MM.1S (cell line): ENCODE measurements at regions not wholly inside any gene's neighbourhood (a gene's known extent, or its start where the extent isn't known, plus 50 kb on each side); places are given as distances from the start of the nearest gene placed in this dataset.

Experiments used
- DNase-seq: peaks from one replicate; pipeline ENCODE4 v3.0.0-alpha.2; 2015
- H2AFZ ChIP-seq: fragments of 300-600 bp; sonication (generic); 2 replicates; pipeline ENCODE4 v1.6.0; 2016; ENCODE audit warnings: antibody characterized with exemption, low read length
- H3F3A ChIP-seq: fragments of 300-600 bp; sonication (generic); 2 replicates; pipeline ENCODE4 v1.6.1; 2016; ENCODE audit warnings: mild to moderate bottlenecking, antibody characterized with exemption, low read length, moderate library complexity, mixed read lengths; ENCODE audit not compliant: insufficient read depth
- H3K27ac ChIP-seq: fragments of 300-600 bp; sonication (generic); 2 replicates; pipeline ENCODE4 v1.5.1; 2016; ENCODE audit warnings: mild to moderate bottlenecking, low read length
- H3K27me3 ChIP-seq: fragments of 300-600 bp; sonication (generic); replicated peaks from 2 replicates; pipeline ENCODE4 v1.6.0; 2016; ENCODE audit warnings: low read length; ENCODE audit not compliant: insufficient read depth
- H3K36me3 ChIP-seq: fragments of 300-600 bp; sonication (generic); replicated peaks from 2 replicates; pipeline ENCODE4 v1.6.1; 2016; ENCODE audit warnings: mild to moderate bottlenecking, low read length, mixed read lengths; ENCODE audit not compliant: insufficient read depth
- H3K4me1 ChIP-seq: fragments of 300-600 bp; sonication (generic); 2 replicates; pipeline ENCODE4 v1.6.1; 2016; ENCODE audit warnings: low read length, mixed read lengths
- H3K4me2 ChIP-seq: fragments of 300-600 bp; sonication (generic); 2 replicates; pipeline ENCODE4 v1.6.0; 2016; ENCODE audit warnings: low read depth, low read length
- H3K4me3 ChIP-seq: fragments of 300-600 bp; sonication (generic); 2 replicates; pipeline ENCODE4 v1.5.1; 2016; ENCODE audit warnings: low read length, mixed read lengths
- H3K79me2 ChIP-seq: fragments of 300-600 bp; sonication (generic); 2 replicates; pipeline ENCODE4 v1.6.1; 2016; ENCODE audit warnings: mixed run types, low read length, mixed read lengths
- H3K9ac ChIP-seq: fragments of 300-600 bp; sonication (generic); 2 replicates; pipeline ENCODE4 v1.6.1; 2016; ENCODE audit warnings: low read length, mixed read lengths
- H3K9me2 ChIP-seq: fragments of 300-600 bp; sonication (generic); replicated peaks from 2 replicates; pipeline ENCODE4 v1.6.1; 2016; ENCODE audit warnings: mild to moderate bottlenecking, low read length, mixed read lengths; ENCODE audit not compliant: insufficient read depth
- H3K9me3 ChIP-seq: fragments of 300-600 bp; sonication (generic); replicated peaks from 2 replicates; pipeline ENCODE4 v1.6.1; 2016; ENCODE audit warnings: mild to moderate bottlenecking, low read length, mixed read lengths; ENCODE audit not compliant: insufficient read depth
- H4K20me1 ChIP-seq: fragments of 300-600 bp; sonication (generic); 2 replicates; pipeline ENCODE4 v1.6.1; 2016; ENCODE audit warnings: mild to moderate bottlenecking, low read length, moderate library complexity, mixed read lengths; ENCODE audit not compliant: insufficient read depth
- CTCF ChIP-seq: fragments of 300-600 bp; sonication (generic); IDR thresholded peaks from 2 replicates; pipeline ENCODE4 v1.5.1; 2016; ENCODE audit warnings: antibody characterized with exemption, low read length, mixed read lengths
- EZH2 ChIP-seq: fragments of 300-600 bp; sonication (generic); optimal IDR thresholded peaks from 2 replicates; pipeline ENCODE3; 2017; ENCODE audit warnings: low read depth, mild to moderate bottlenecking, antibody characterized with exemption, low read length, mixed read lengths
- EZH2phosphoT487 ChIP-seq: fragments of 300-600 bp; sonication (generic); IDR thresholded peaks from 2 replicates; pipeline ENCODE4 v1.6.1; 2018; ENCODE audit warnings: antibody characterized with exemption, low read length

GRCh38 chr7:152969839-152970238 lies 210.3 kb downstream of the ACTR3B start:
- H3K4me2 ChIP-seq: no peak overlapping the region
- no peak overlapping the region for H3K27ac ChIP-seq
- no peaks in the 10 kb centered on the region for H3K4me1 ChIP-seq
- no peak for DNase-seq
- no peaks in the 10 kb centered on the region for H3K27me3 ChIP-seq
- no peak overlapping the region for H3K9ac ChIP-seq
- H3K9me3 ChIP-seq: no peaks in the 10 kb centered on the region
- no peaks in the 10 kb centered on the region for H4K20me1 ChIP-seq
- H3K9me2 ChIP-seq: no peaks in the 10 kb centered on the region
- H3K36me3 ChIP-seq: no peaks in the 10 kb centered on the region
- TF ChIP-seq CTCF (no peak), EZH2phosphoT487 (no peak), EZH2 (no peak)
- H3K79me2 ChIP-seq: no peaks in the 10 kb centered on the region
- H3F3A ChIP-seq: no peaks in the 10 kb centered on the region
- no peak overlapping the region for H2AFZ ChIP-seq
- H3K4me3 ChIP-seq: no peak overlapping the region

GRCh38 chr7:152970481-152970880 lies 210.9 kb downstream of the ACTR3B start:
- no peaks in the 10 kb centered on the region for H3K79me2 ChIP-seq
- no peaks in the 10 kb centered on the region for H3F3A ChIP-seq
- H3K4me2 ChIP-seq: no peak overlapping the region
- H2AFZ ChIP-seq: no peak overlapping the region
- no peak for DNase-seq
- TF ChIP-seq CTCF (no peak), EZH2phosphoT487 (no peak), EZH2 (no peak)
- H3K9me2 ChIP-seq: no peaks in the 10 kb centered on the region
- no peaks in the 10 kb centered on the region for H3K27me3 ChIP-seq
- H3K36me3 ChIP-seq: no peaks in the 10 kb centered on the region
- no peaks in the 10 kb centered on the region for H3K9me3 ChIP-seq
- H3K9ac ChIP-seq: no peak overlapping the region
- H3K27ac ChIP-seq: no peak overlapping the region
- no peaks in the 10 kb centered on the region for H4K20me1 ChIP-seq
- no peaks in the 10 kb centered on the region for H3K4me1 ChIP-seq
- no peak overlapping the region for H3K4me3 ChIP-seq

GRCh38 chr7:152974577-152974976 lies 215.0 kb downstream of the ACTR3B start:
- no peaks in the 10 kb centered on the region for H4K20me1 ChIP-seq
- no peak overlapping the region for H3K27ac ChIP-seq
- no peaks in the 10 kb centered on the region for H3K9me2 ChIP-seq

More at GRCh38 chr7:152974577-152974976, 215.0 kb downstream of the ACTR3B start:
- Histone ChIP-seq H3K36me3 (no peaks in the 10 kb centered on the region), H3K4me3 (no peak overlapping the region), H3K79me2 (no peaks in the 10 kb centered on the region), H3K27me3 (no peaks in the 10 kb centered on the region), H3K4me2 (no peak overlapping the region), H3K9me3 (no peaks in the 10 kb centered on the region), H3F3A (no peaks in the 10 kb centered on the region), H3K9ac (no peak overlapping the region), H3K4me1 (no peaks in the 10 kb centered on the region), H2AFZ (no peak overlapping the region)
- DNase-seq: no peak
- TF ChIP-seq EZH2phosphoT487 (no peak), CTCF (no peak), EZH2 (no peak)
